ENCODE measurements at regions not wholly inside any gene's neighbourhood (a gene's known extent, or its start where the extent isn't known, plus 50 kb on each side); places are given as distances from the start of the nearest gene placed in this dataset.

DNA sequence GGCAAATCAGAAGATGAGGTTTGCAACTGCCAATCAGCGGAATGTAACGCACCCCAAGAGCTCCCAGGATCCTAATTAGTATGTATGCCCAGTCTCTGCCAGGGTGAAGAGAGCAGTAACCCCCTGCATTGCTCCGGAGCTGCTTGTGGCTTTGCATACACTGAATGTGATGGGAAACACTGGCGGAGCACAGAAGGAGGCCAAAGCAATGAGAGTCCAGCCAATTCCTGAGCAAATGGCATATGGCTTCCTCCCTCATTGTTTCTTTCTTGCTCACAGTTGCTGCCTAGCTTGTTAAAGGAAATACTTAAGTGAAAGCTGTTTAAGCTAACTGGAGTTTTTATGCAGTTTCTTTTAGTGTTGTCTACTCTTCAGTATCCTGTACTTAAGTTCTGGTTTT, 343.5 kb upstream of the NT5C1B start:
- TF ChIP-seq EZH2 (IDR thresholded peaks at IDR 0.05; ENCODE audit: insufficient read depth, poor library complexity, severe bottlenecking) (no peak), EZH2phosphoT487 (IDR thresholded peaks at IDR 0.05; ENCODE audit: insufficient read depth, low read depth) (no peak)
